MM.1S (cell line): ENCODE measurements at regions not wholly inside any gene's neighbourhood (a gene's known extent, or its start where the extent isn't known, plus 50 kb on each side); places are given as distances from the start of the nearest gene placed in this dataset.

Source experiments
- CTCF ChIP-seq: fragments of 300-600 bp; sonication (generic); IDR thresholded peaks from 2 replicates; pipeline ENCODE4 v1.5.1; 2016; ENCODE audit warnings: antibody characterized with exemption, low read length, mixed read lengths
- EZH2 ChIP-seq: fragments of 300-600 bp; sonication (generic); optimal IDR thresholded peaks from 2 replicates; pipeline ENCODE3; 2017; ENCODE audit warnings: low read depth, mild to moderate bottlenecking, antibody characterized with exemption, low read length, mixed read lengths
- EZH2phosphoT487 ChIP-seq: fragments of 300-600 bp; sonication (generic); IDR thresholded peaks from 2 replicates; pipeline ENCODE4 v1.6.1; 2018; ENCODE audit warnings: antibody characterized with exemption, low read length

- TF ChIP-seq CTCF, result no peak
- no peak for TF ChIP-seq EZH2
- no peak for TF ChIP-seq EZH2phosphoT487
Observed at GRCh38 chr6:2464641-2465040, 219.2 kb upstream of the GMDS start.
